Endometrial microvascular endothelial cells (primary cell): ENCODE measurements at regions not wholly inside any gene's neighbourhood (a gene's known extent, or its start where the extent isn't known, plus 50 kb on each side); places are given as distances from the start of the nearest gene placed in this dataset.

ENCODE experiments used
- in situ Hi-C: cut with HindIII; loops from 2 replicates; pipeline ENCODE4 v1.10.0; 2017; ENCODE audit warnings: low sequenced_read_pairs, low pct_unique_long_range_greater_than_20kb; ENCODE audit errors: inconsistent ontology term

- in situ Hi-C loops, result loop anchor here (25.0 kb wide), 1 partner anchor 88 kb away; no protein-coding TSS in a partner anchor
Measured at GRCh38 chr21:14874379-14874778, 190.4 kb downstream of the NRIP1 start.

- in situ Hi-C loops, result loop anchor here (25.0 kb wide), 1 partner anchor 90 kb away; no protein-coding TSS in a partner anchor
Measured at GRCh38 chr21:14871861-14872260, 192.9 kb downstream of the NRIP1 start.

DNA sequence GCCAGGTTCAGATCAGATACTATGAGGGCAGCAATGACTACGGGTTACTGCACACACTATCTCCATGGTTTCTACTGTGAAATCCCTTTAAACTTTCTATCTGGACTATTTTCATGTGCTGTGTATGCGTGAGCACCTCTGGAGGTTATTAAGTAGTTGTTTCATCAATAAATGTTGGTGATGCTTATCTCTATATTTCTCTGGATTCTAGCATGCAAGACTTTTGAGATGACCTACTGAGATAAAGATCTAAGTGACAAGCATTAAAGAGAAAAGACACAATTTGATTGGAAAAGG, 194.0 kb downstream of the NRIP1 start:
- in situ Hi-C loops, result loop anchor here (25.0 kb wide), 1 partner anchor 92 kb away; no protein-coding TSS in a partner anchor

- in situ Hi-C loops, result loop anchor here (25.0 kb wide), 1 partner anchor 92 kb away; no protein-coding TSS in a partner anchor
Measured at GRCh38 chr21:14869984-14870852, 194.6 kb downstream of the NRIP1 start.

DNA sequence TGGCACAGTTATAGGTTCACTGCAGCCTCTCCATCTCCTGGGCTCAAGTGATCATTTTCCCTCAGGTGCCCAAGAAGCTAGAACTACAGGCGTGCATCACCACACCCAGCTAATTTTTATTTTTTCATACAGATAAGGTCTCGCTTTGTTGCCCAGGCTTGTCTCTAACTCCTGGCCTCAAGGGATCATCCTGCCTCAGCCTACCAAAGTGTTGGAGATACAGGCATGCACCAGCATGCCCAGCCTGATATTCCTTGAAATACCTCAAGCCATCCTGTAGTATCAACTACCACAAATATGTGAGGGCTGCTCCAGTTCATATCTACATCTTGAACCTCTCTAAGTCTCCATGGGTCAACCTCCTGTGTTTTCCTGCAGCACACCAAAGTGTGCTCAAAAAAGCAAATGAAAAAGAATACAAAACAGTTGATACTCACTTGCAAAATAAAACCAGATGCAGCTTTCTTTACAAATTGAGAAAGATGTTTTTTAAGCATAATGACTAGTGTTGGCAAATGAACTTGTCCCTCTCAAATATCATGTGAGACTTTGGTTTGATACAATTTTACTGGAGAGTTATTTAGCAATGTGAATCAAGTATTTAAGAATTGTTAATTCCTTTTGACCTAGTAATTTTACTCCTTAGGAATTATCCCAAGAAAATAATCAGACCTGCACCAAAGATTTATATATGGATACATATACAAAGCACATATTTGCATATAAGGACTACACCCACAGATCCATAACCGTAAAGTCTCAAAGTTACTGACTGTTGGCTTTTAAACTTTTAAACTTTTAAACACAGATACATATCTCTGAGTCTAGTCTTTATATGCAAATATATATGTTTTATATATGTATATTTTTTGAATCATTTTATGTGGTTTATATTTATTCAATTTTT, 197.7 kb downstream of the NRIP1 start:
- in situ Hi-C loops, result loop anchor here (25.0 kb wide), 1 partner anchor 95 kb away; no protein-coding TSS in a partner anchor

- in situ Hi-C loops, result loop anchor here (25.0 kb wide), 1 partner anchor 98 kb away; no protein-coding TSS in a partner anchor
Measured at GRCh38 chr21:14864211-14865021, 200.4 kb downstream of the NRIP1 start.

DNA sequence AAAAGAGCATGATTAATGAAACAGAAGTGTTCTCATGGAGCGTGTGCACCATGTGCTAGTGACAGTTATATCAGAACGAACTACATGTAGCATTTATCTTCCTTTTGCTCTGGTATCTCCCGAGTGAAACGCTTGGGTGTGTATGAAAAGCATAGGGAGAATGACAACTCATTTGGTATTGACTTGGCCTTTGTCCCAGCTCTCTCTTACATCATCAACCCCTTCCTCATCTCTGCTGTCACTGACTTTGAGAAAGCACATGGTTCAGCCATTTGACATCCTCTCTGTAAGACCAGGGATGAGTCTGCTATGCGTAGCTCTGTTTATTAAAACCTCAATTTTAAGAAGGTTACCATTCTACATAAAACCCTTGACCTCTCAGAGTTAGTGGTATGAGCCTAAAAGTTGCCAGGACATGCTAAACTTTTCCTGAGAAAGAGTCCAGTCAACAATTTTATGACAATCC, 201.0 kb downstream of the NRIP1 start:
- in situ Hi-C loops, result loop anchor here (25.0 kb wide), 1 partner anchor 99 kb away; no protein-coding TSS in a partner anchor

DNA sequence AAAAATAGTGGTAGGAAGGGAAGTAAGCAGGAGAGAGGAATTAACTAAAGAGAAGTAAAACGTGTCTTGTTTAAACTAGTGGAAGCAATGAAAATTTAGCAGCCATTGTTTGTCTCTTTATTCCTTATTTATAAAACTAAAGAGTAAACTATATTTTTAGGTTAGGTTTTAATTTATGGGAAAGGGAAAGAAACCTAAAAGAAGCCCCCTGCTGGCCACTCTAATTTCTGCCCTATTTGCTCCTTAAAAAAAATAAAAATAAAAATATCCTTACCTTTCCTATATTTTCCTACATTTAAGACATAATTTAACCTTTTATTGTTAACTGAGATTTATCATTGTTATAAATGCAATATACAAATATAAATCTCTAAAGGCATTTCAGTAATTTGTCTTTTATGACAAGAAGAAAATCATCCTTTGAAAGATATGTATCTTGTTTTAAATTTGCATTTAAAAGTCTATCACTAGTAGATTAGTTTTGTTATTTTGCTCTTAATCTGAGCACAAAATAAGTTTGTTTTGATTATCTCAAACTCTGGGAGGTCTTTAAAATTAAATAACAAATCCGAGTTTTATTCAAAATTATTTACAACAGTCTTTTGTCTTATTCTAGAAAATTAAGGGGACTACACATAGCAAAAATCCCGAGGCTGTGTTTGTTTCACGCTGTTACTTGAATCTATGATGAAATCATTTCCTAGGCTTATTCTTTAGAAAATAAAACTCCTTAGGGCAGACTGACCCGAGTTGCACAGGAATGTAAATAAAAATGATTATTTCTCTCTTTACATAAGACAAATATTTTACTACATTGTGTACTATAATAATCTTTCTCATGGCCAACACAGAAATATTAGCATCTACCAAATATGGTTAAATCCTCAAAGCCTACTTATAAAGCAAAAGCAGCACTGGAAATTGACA, 201.7 kb downstream of the NRIP1 start:
- in situ Hi-C loops, result loop anchor here (25.0 kb wide), 1 partner anchor 99 kb away; no protein-coding TSS in a partner anchor

DNA sequence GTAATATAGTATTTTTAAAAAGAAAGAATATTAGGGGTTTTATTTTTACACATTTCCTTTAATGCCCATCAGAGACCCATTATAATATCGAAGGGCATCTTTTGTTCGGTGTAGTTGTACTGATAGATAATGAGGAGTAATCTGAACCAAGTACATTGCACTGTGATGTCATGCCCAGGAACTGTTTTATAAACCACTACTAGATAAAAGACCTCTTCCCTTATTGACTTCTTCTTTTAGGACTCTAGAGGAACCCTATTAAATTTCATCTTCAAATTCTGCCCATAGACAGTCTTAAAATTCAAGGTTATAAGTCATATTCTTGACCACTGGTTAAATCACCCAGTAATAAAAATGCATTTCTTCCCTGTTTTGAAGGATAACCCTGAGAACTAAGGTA, 206.5 kb downstream of the NRIP1 start:
- in situ Hi-C loops, result loop anchor here (25.0 kb wide), 1 partner anchor 104 kb away; no protein-coding TSS in a partner anchor

DNA sequence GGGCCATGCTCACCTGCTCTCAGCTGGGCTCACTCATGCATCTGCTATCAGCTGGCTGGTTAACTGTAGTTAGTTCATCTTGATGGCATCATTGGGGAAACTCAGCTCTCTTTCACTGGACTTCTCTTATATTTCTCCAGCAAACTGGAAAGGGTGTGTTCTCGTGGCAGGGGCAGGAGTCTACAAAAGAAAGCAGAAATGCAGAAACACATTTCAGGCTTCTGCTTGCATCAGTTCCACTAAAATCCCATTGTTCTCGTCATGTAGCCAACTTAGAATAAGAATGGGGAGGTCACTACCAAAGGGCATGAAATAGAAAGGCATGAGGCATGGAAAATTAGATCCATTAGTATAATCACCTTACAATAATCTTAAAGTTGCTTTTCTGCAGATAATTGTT, 207.3 kb downstream of the NRIP1 start:
- in situ Hi-C loops, result loop anchor here (25.0 kb wide), 1 partner anchor 105 kb away; no protein-coding TSS in a partner anchor

GRCh38 chr21:14850394-14850793, 214.4 kb downstream of the NRIP1 start:
- in situ Hi-C loops, result loop anchor here (25.0 kb wide), 1 partner anchor 112 kb away; no protein-coding TSS in a partner anchor

GRCh38 chr21:14846621-14847020, 218.2 kb downstream of the NRIP1 start:
- in situ Hi-C loops, result no loop called here

DNA sequence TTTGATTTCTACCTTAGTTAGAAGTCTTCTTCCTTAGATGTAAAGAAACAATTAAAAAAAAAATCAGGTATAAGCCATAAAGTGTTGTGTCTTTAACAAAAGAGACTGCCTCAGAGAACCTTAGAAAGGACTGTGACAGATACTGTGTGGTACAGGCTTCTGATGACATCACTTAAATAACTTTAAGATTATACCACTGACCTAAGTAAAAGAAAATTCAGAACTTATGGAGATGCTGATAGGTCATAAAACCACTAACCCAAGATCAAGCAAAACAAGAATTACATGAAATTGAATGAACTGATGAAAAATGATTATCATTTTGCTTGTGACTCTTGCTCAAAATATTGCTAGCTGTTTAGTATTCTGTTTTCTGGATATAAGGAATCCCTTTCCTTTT, 220.8 kb downstream of the NRIP1 start:
- in situ Hi-C loops, result no loop called here

GRCh38 chr21:14842601-14843000, 222.2 kb downstream of the NRIP1 start:
- in situ Hi-C loops, result no loop called here

DNA sequence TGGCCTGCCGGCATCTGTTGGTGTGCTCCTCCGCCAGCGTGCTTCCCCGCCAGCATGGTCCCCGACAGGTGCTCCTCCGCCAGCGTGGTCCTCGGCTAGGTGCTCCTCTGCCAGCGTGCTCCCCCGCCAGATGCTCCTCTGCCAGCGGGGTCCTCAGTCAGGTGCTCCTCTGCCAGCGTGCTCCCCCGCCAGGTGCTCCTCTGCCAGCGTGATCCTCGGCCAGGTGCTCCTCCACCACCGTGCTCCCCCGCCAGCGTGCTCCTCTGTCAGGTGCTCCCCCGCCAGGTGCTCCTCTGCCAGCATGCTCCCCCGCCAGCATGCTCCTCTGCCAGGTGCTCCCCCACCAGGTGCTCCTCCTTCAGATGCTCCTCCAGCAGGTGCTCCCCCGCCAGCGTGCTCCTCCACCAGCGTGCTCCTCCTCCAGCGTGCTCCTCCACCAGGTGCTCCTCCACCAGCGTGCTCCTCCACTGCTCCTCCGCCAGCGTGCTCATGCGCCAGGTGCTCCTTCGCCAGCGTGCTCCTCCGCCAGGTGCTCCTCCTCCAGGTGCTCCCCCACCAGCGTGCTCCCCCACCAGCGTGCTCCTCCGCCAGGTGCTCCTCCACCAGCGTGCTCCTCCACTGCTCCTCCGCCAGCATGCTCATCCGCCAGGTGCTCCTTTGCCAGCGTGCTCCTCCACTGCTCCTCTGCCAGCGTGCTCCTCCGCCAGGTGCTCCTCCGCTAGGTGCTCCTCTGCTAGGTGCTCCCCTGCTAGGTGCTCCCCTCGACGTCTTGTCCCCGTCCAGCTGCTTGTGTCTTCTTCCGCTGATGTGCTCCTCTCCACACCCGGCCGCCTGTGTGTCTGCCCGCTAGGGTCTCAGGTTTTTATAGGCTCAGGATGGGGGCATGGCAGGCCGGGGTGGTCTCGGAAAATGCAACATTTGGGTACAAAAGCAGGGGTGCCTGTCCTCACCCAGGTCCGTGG, 223.0 kb downstream of the NRIP1 start:
- in situ Hi-C loops, result no loop called here

- in situ Hi-C loops, result no loop called here
Measured at GRCh38 chr21:14838400-14838799, 226.4 kb downstream of the NRIP1 start.
